ENCODE measurements at regions not wholly inside any gene's neighbourhood (a gene's known extent, or its start where the extent isn't known, plus 50 kb on each side); places are given as distances from the start of the nearest gene placed in this dataset.

DNA sequence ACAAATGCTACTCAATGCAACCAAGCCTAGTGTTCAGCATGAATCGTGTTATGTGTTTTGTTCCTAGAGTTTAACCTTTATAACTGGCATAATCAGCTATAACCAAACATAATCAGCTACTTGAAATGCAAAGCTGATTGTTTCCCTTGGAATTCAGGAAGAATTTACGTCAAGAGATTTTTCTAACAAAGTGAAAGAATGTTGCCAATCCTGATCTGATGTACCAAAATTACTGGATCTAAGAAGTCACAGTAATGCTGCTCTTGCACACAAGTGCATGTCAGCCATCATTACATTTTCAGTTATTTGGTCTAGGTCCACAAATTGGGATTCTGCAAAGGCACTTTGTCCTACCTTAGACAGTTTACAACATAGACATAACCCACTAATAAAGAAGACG is 662.3 kb upstream of the SEMA6A start:
- no peak for TF ChIP-seq TAF1 (IDR thresholded peaks at IDR 0.05; ENCODE audit: borderline replicate concordance, low read depth, low read length)
- no peak for TF ChIP-seq POLR2A (IDR thresholded peaks at IDR 0.05; ENCODE audit: low read depth, low read length)
- no peak for TF ChIP-seq POLR2AphosphoS5 (IDR thresholded peaks at IDR 0.05; ENCODE audit: low read depth, low read length)

Data from GM12892 (cell line).